Karpas-422 (cell line): ENCODE measurements at regions not wholly inside any gene's neighbourhood (a gene's known extent, or its start where the extent isn't known, plus 50 kb on each side); places are given as distances from the start of the nearest gene placed in this dataset.

ENCODE experiments used
- DNase-seq: peaks from one replicate; pipeline ENCODE4 v3.0.0-alpha.2; 2015
- H2AFZ ChIP-seq: fragments of 200-600 bp; sonication (generic); 2 replicates; pipeline ENCODE4 v1.6.1; 2014; ENCODE audit warnings: antibody characterized with exemption, low read length, mixed read lengths
- H3K27ac ChIP-seq: fragments of 200-600 bp; sonication (generic); 2 replicates; pipeline ENCODE4 v1.5.1; 2014; ENCODE audit warnings: mild to moderate bottlenecking, low read length, moderate library complexity
- H3K27me3 ChIP-seq: fragments of 200-600 bp; sonication (generic); 2 replicates; pipeline ENCODE4 v1.6.1; 2014; ENCODE audit warnings: low read length, mixed read lengths
- H3K36me3 ChIP-seq: fragments of 200-600 bp; sonication (generic); 2 replicates; pipeline ENCODE4 v1.6.1; 2014; ENCODE audit warnings: low read length, mixed read lengths; ENCODE audit not compliant: insufficient read depth
- H3K4me1 ChIP-seq: fragments of 200-600 bp; sonication (generic); 2 replicates; pipeline ENCODE4 v1.6.1; 2014; ENCODE audit warnings: mild to moderate bottlenecking, low read length, mixed read lengths
- H3K4me2 ChIP-seq: fragments of 200-600 bp; sonication (generic); 2 replicates; pipeline ENCODE4 v1.6.1; 2014; ENCODE audit warnings: low read length, low read depth, mild to moderate bottlenecking; ENCODE audit not compliant: poor library complexity, severe bottlenecking
- H3K4me3 ChIP-seq: fragments of 200-600 bp; sonication (generic); 2 replicates; pipeline ENCODE4 v1.5.1; 2014; ENCODE audit warnings: mild to moderate bottlenecking, antibody characterized with exemption, low read length, mixed read lengths
- H3K79me2 ChIP-seq: fragments of 200-600 bp; sonication (generic); 2 replicates; pipeline ENCODE4 v1.6.1; 2014; ENCODE audit warnings: mild to moderate bottlenecking, low read length, mixed read lengths
- H3K9ac ChIP-seq: fragments of 200-600 bp; sonication (generic); 2 replicates; pipeline ENCODE4 v1.6.0; 2014; ENCODE audit warnings: low read length
- H3K9me2 ChIP-seq: fragments of 200-600 bp; sonication (generic), shearing (Covaris generic); replicated peaks from 2 replicates; pipeline ENCODE4 v1.6.0; 2014; ENCODE audit warnings: mild to moderate bottlenecking, low read length, moderate library complexity; ENCODE audit not compliant: insufficient read depth
- H3K9me3 ChIP-seq: fragments of 300-700, 200-600 bp; sonication (generic); 2 replicates; pipeline ENCODE4 v1.6.1; 2014; ENCODE audit warnings: low read length, mixed read lengths
- H4K20me1 ChIP-seq: fragments of 200-600 bp; sonication (generic); 2 replicates; pipeline ENCODE4 v1.6.1; 2014; ENCODE audit warnings: mild to moderate bottlenecking, antibody characterized with exemption, low read length, low read depth; ENCODE audit not compliant: insufficient read depth

DNA sequence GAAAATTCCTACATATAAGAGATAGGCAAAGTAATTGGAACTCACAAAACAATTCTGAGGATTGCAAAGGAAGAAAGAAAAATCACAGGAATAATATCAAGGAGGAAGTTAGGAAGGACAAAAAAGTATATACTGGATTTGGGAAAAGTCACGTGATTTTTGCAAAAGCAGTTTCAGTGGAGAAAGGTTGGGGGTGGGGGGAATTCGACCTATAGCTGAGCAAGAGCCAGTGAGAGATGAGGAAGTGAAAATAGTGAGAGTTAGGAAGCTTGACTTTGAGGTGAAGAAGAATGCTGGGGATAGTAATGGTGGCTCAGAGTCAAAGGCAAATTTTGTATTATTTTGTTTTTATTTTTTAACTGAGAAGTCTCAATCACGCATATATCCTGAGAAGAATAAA, 438.0 kb upstream of the PMFBP1 start:
- Histone ChIP-seq H3K36me3 (no peaks in the 10 kb centered on the region), H4K20me1 (no peaks in the 10 kb centered on the region), H3K9ac (no peak overlapping the region), H3K9me2 (no peaks in the 10 kb centered on the region), H2AFZ (no peak overlapping the region), H3K27ac (no peak overlapping the region), H3K27me3 (no peaks in the 10 kb centered on the region), H3K4me1 (peaks cover 7% of the 10 kb centered on the region), H3K79me2 (no peaks in the 10 kb centered on the region), H3K4me3 (no peak overlapping the region), H3K4me2 (no peak overlapping the region), H3K9me3 (no peaks in the 10 kb centered on the region)
- no peak for DNase-seq

GRCh38 chr16:72609066-72609465, 437.1 kb upstream of the PMFBP1 start:
- no peak overlapping the region for H3K4me3 ChIP-seq
- H4K20me1 ChIP-seq, result no peaks in the 10 kb centered on the region
- H3K4me1 ChIP-seq, result peaks cover 7% of the 10 kb centered on the region
- H3K9me2 ChIP-seq, result no peaks in the 10 kb centered on the region
- H3K27me3 ChIP-seq, result no peaks in the 10 kb centered on the region
- H3K79me2 ChIP-seq, result no peaks in the 10 kb centered on the region
- no peak for DNase-seq
- no peak overlapping the region for H3K4me2 ChIP-seq
- H3K27ac ChIP-seq, result no peak overlapping the region
- no peaks in the 10 kb centered on the region for H3K36me3 ChIP-seq
- H3K9ac ChIP-seq, result no peak overlapping the region
- no peak overlapping the region for H2AFZ ChIP-seq
- H3K9me3 ChIP-seq, result no peaks in the 10 kb centered on the region

GRCh38 chr16:72604375-72604774, 432.4 kb upstream of the PMFBP1 start:
- Histone ChIP-seq H3K9ac (no peak overlapping the region), H3K36me3 (no peaks in the 10 kb centered on the region), H3K9me2 (no peaks in the 10 kb centered on the region), H4K20me1 (no peaks in the 10 kb centered on the region), H3K79me2 (no peaks in the 10 kb centered on the region), H3K4me2 (no peak overlapping the region), H3K27me3 (no peaks in the 10 kb centered on the region), H2AFZ (no peak overlapping the region), H3K9me3 (no peaks in the 10 kb centered on the region), H3K4me3 (no peak overlapping the region), H3K4me1 (0 out of 2 replicates have a peak, but pooled peaks cover 2% of the 10 kb centered on the region), H3K27ac (no peak overlapping the region)
- DNase-seq, result peak; percentile 9

DNA sequence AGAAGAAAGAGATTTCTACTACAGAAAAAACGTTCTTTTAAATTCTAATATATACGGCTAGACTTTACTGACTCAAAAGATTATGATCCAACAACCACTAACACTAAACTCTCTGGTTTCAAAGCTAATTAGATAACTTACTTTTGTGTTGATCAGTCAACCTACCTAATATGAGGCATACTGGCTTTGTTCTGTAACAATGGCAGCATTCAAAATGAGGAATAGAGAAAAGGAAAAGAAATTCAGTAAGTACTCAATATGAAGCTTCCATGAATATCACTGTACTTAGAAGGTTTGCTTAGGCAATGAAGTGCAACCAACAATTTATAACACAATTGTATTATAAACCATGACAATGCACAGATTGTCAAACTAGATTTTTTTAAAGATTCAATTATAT, 430.5 kb upstream of the PMFBP1 start:
- Histone ChIP-seq H3K9ac (no peak overlapping the region), H3K9me2 (no peaks in the 10 kb centered on the region), H4K20me1 (no peaks in the 10 kb centered on the region), H3K27ac (no peak overlapping the region), H3K4me3 (no peak overlapping the region), H3K79me2 (no peaks in the 10 kb centered on the region), H2AFZ (no peak overlapping the region), H3K4me1 (0 out of 2 replicates have a peak, but pooled peaks cover 2% of the 10 kb centered on the region), H3K4me2 (no peak overlapping the region), H3K9me3 (no peaks in the 10 kb centered on the region), H3K27me3 (no peaks in the 10 kb centered on the region), H3K36me3 (no peaks in the 10 kb centered on the region)
- no peak for DNase-seq

DNA sequence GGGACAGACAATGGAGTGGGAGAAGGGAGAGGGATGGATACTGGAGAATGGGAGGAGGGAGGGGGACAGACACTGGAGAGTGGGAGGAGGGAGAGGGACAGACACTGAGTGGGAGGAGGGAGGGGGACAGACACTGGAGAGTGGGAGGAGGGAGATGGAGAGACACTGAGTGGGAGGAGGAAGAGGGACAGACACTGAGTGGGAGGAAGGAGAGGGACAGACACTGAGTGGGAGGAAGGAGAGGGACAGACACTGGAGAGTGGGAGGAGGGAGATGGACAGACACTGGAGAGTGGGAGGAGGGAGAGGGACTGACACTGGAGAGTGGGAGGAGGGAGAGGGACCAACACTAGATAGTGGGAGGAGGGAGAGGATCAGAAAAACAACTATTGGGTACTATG, 426.7 kb upstream of the PMFBP1 start:
- Histone ChIP-seq H3K4me1 (0 out of 2 replicates have a peak, but pooled peaks cover 2% of the 10 kb centered on the region), H3K4me2 (no peak overlapping the region), H3K36me3 (no peaks in the 10 kb centered on the region), H3K9me3 (no peaks in the 10 kb centered on the region), H3K27ac (no peak overlapping the region), H3K9me2 (no peaks in the 10 kb centered on the region), H3K4me3 (no peak overlapping the region), H2AFZ (no peak overlapping the region), H4K20me1 (no peaks in the 10 kb centered on the region), H3K79me2 (no peaks in the 10 kb centered on the region), H3K27me3 (no peaks in the 10 kb centered on the region), H3K9ac (no peak overlapping the region)
- no peak for DNase-seq

DNA sequence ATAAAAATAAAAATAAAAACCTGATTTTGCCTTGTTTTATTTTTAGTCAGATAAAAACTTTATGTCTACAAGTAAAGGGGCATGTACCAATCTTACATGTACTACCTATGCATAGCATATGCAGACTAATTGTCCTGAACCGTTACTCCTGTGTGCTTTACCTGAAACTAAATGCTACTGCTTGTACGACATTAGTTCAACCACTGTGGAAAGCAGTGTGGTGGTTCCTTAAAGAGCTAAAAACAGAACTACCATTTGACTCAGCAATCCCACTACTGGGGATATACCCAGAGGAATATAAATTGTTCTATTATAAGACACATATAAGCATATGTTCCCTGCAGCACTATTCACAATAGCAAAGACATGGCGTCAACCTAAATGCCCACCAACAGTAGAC, 426.0 kb upstream of the PMFBP1 start:
- Histone ChIP-seq H3K4me3 (no peak overlapping the region), H3K4me1 (0 out of 2 replicates have a peak, but pooled peaks cover 2% of the 10 kb centered on the region), H4K20me1 (no peaks in the 10 kb centered on the region), H3K9me3 (no peaks in the 10 kb centered on the region), H3K9ac (no peak overlapping the region), H3K4me2 (no peak overlapping the region), H3K9me2 (no peaks in the 10 kb centered on the region), H3K36me3 (no peaks in the 10 kb centered on the region), H3K79me2 (no peaks in the 10 kb centered on the region), H3K27ac (no peak overlapping the region), H3K27me3 (no peaks in the 10 kb centered on the region), H2AFZ (no peak overlapping the region)
- DNase-seq, result no peak

DNA sequence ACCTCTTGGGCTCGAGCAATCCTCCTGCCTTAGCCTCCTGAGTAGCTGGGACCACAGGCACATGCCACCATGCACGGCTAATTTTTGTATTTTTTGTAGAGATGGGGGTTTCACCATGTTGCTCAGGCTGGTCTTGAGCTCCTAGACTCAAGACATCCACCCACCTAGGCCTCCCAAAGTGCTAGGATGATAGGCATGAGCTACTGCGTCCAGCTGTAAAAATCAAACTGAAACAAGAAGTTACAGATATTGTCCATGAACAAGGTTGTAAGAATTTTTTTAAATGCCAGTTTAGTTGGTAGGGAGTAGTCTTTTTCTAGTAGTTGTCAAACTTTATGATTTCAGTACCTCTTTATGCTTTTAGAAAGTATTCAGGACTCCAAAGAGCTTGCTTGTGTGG, 424.4 kb upstream of the PMFBP1 start:
- Histone ChIP-seq H3K9me2 (no peaks in the 10 kb centered on the region), H4K20me1 (no peaks in the 10 kb centered on the region), H3K9me3 (no peaks in the 10 kb centered on the region), H3K79me2 (no peaks in the 10 kb centered on the region), H3K27me3 (no peaks in the 10 kb centered on the region), H3K36me3 (no peaks in the 10 kb centered on the region), H3K9ac (no peak overlapping the region), H3K4me3 (no peak overlapping the region), H3K27ac (no peak overlapping the region), H2AFZ (no peak overlapping the region), H3K4me2 (no peak overlapping the region), H3K4me1 (no peaks in the 10 kb centered on the region)
- DNase-seq, result no peak

- no peaks in the 10 kb centered on the region for H3K36me3 ChIP-seq
- no peak overlapping the region for H3K4me2 ChIP-seq
- no peak for DNase-seq
- H3K4me3 ChIP-seq, result no peak overlapping the region
- H3K27ac ChIP-seq, result no peak overlapping the region
- H3K9me3 ChIP-seq, result no peaks in the 10 kb centered on the region
- H3K79me2 ChIP-seq, result no peaks in the 10 kb centered on the region
- no peak overlapping the region for H3K9ac ChIP-seq
- no peaks in the 10 kb centered on the region for H3K27me3 ChIP-seq
- H3K9me2 ChIP-seq, result no peaks in the 10 kb centered on the region
- peaks cover 5% of the 10 kb centered on the region; the same call in 1 of the 2 replicates for H4K20me1 ChIP-seq
- H2AFZ ChIP-seq, result no peak overlapping the region
- H3K4me1 ChIP-seq, result peaks cover 4% of the 10 kb centered on the region
Observed at GRCh38 chr16:72590151-72590937, 418.4 kb upstream of the PMFBP1 start.
